ENCODE measurements at regions not wholly inside any gene's neighbourhood (a gene's known extent, or its start where the extent isn't known, plus 50 kb on each side); places are given as distances from the start of the nearest gene placed in this dataset.
A peak's percentile ranks its signal among the peaks of the same experiment; 100 is the strongest.

DNA sequence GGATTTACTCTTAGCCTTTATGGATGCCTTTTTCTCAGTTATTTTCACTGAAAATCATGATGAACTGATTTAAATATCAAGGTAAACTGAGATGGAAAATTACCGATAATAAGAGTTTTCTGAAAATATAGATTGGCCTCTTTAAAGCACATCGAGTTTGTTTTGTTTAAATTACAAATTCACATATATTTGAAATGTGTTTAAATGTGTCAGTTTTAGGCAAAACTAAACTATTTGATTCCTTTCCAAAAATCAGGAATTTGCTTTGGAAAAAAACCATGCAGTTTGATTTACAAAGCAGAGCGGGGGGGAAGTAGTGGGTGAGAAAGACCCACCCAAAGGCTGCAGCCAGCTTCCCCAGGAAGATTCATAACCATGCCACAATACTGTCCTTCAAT lies 52.0 kb upstream of the EML4 start:
- in situ Hi-C loops (cut with HindIII; ENCODE audit: low pct_unique_long_range_greater_than_20kb, low sequenced_read_pairs): no loop called here
- TF ChIP-seq, protein P1, sequence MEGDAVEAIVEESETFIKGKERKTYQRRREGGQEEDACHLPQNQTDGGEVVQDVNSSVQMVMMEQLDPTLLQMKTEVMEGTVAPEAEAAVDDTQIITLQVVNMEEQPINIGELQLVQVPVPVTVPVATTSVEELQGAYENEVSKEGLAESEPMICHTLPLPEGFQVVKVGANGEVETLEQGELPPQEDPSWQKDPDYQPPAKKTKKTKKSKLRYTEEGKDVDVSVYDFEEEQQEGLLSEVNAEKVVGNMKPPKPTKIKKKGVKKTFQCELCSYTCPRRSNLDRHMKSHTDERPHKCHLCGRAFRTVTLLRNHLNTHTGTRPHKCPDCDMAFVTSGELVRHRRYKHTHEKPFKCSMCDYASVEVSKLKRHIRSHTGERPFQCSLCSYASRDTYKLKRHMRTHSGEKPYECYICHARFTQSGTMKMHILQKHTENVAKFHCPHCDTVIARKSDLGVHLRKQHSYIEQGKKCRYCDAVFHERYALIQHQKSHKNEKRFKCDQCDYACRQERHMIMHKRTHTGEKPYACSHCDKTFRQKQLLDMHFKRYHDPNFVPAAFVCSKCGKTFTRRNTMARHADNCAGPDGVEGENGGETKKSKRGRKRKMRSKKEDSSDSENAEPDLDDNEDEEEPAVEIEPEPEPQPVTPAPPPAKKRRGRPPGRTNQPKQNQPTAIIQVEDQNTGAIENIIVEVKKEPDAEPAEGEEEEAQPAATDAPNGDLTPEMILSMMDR (IDR thresholded peaks at IDR 0.05): no peak
- TF ChIP-seq POLR2AphosphoS5 (IDR thresholded peaks at IDR 0.05; ENCODE audit: low read depth, low read length) (no peak), SIN3A (IDR thresholded peaks at IDR 0.05; ENCODE audit: borderline replicate concordance, insufficient read depth, low read depth, low read length) (no peak), TCF7L2 (IDR thresholded peaks at IDR 0.05; ENCODE audit: low read depth, low read length) (no peak)
- TF ChIP-seq, protein P2, sequence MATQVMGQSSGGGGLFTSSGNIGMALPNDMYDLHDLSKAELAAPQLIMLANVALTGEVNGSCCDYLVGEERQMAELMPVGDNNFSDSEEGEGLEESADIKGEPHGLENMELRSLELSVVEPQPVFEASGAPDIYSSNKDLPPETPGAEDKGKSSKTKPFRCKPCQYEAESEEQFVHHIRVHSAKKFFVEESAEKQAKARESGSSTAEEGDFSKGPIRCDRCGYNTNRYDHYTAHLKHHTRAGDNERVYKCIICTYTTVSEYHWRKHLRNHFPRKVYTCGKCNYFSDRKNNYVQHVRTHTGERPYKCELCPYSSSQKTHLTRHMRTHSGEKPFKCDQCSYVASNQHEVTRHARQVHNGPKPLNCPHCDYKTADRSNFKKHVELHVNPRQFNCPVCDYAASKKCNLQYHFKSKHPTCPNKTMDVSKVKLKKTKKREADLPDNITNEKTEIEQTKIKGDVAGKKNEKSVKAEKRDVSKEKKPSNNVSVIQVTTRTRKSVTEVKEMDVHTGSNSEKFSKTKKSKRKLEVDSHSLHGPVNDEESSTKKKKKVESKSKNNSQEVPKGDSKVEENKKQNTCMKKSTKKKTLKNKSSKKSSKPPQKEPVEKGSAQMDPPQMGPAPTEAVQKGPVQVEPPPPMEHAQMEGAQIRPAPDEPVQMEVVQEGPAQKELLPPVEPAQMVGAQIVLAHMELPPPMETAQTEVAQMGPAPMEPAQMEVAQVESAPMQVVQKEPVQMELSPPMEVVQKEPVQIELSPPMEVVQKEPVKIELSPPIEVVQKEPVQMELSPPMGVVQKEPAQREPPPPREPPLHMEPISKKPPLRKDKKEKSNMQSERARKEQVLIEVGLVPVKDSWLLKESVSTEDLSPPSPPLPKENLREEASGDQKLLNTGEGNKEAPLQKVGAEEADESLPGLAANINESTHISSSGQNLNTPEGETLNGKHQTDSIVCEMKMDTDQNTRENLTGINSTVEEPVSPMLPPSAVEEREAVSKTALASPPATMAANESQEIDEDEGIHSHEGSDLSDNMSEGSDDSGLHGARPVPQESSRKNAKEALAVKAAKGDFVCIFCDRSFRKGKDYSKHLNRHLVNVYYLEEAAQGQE (IDR thresholded peaks at IDR 0.05; ENCODE audit: insufficient read depth in 1 of 2, low read depth in 2 of 2, low read length in 1 of 2): no peak
- no peaks in the 10 kb centered on the region for H3K27me3 ChIP-seq (ENCODE audit: control insufficient read depth, insufficient read depth, low read length)
- H3K36me3 ChIP-seq (ENCODE audit: control insufficient read depth, insufficient read depth, low read length): no peaks in the 10 kb centered on the region
- H3K4me1 ChIP-seq (ENCODE audit: control insufficient read depth, insufficient read depth, low read length): peaks cover 36% of the 10 kb centered on the region
- intact Hi-C loops (cut with micrococcal nuclease; ENCODE audit: unreplicated experiment): no loop called here
- no TSS peak for BruUV-seq (replicated peaks)
- H3K9me3 ChIP-seq (ENCODE audit: control insufficient read depth, insufficient read depth, low read depth, low read length): peaks cover 11% of the 10 kb centered on the region; the same call in 1 of the 2 replicates
- H3K4me3 ChIP-seq (ENCODE audit: low read depth in 2 of 2, low read length in 2 of 2): no peak overlapping the region
- H3K27ac ChIP-seq (ENCODE audit: low read length): peak overlapping the region; percentile 88
- ATAC-seq: no peak
- DNase-seq (ENCODE audit: low read depth, low spot score): no peak
- POLR2A ChIA-PET: no interaction called here
- CTCF ChIA-PET: interaction anchor here (0.5 to 1.2 kb wide), 2 partner anchors 22 to 28 kb away, joined by 3 to 4 read pairs; no protein-coding TSS in a partner anchor

DNA sequence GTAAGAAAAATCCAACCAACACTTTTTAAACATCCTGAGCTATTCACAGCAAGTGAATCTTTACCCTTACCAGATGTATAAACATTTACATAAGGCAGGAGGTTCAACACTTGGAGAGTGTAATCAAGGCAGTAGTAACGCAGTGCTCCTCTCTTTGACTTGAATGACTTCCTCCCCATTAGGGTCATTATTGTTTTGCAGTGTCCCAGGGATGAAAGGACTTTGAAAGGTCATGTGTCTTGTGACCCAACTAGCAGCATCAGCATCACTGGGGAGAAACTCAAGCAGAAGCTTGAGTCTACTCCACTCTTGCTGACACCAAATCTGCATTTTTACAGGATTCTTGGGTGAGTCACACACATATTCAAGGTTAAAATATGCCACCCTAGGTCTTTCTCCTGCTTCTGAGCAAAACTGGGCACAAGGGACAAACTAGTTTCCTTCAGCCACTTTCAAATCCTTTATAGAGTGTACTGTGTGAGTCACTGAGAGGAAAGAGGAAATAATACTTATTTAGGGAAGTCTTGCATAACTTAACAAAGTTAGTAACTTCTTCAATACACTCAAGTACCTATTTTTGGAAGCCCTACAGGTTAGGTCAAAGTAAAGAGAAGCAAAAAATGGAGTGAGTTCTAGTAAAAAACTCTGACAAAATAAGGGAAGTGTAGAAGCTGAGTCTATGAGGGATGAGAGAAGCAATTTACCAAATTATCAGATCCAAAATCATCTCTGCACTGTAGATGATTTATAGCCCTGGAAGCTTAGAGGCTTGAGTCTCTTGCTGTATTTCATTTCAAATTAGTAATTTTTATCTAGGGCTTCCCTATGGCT lies 51.0 kb upstream of the EML4 start:
- no TSS peak for BruUV-seq (replicated peaks)
- Histone ChIP-seq H3K4me1 (ENCODE audit: control insufficient read depth, insufficient read depth, low read length) (peaks cover 32% of the 10 kb centered on the region), H3K36me3 (ENCODE audit: control insufficient read depth, insufficient read depth, low read length) (no peaks in the 10 kb centered on the region), H3K27ac (ENCODE audit: low read length) (peak overlapping the region; percentile 88), H3K27me3 (ENCODE audit: control insufficient read depth, insufficient read depth, low read length) (no peaks in the 10 kb centered on the region), H3K9me3 (ENCODE audit: control insufficient read depth, insufficient read depth, low read depth, low read length) (peaks cover 11% of the 10 kb centered on the region; the same call in 1 of the 2 replicates), H3K4me3 (ENCODE audit: low read depth in 2 of 2, low read length in 2 of 2) (no peak overlapping the region)
- peak; percentile 95 for DNase-seq (ENCODE audit: low read depth, low spot score)
- ATAC-seq: peak; percentile 96
- ChIA-PET CTCF (interaction anchor here (1.2 kb wide), 1 partner anchor 23 kb away, joined by 4 read pairs; no protein-coding TSS in a partner anchor), POLR2A (interaction anchor here (0.6 kb wide), 1 partner anchor 116 kb away, joined by 3 read pairs; no protein-coding TSS in a partner anchor)
- intact Hi-C loops (cut with micrococcal nuclease; ENCODE audit: unreplicated experiment): no loop called here
- in situ Hi-C loops (cut with HindIII; ENCODE audit: low pct_unique_long_range_greater_than_20kb, low sequenced_read_pairs): no loop called here
- peak; percentile 59; the same call in 1 of the 2 replicates for TF ChIP-seq TCF7L2 (IDR thresholded peaks at IDR 0.05; ENCODE audit: low read depth, low read length)
- TF ChIP-seq, protein P2 (IDR thresholded peaks at IDR 0.05; ENCODE audit: insufficient read depth in 1 of 2, low read depth in 2 of 2, low read length in 1 of 2): no peak
